IMR-90 (cell line): ENCODE measurements at regions not wholly inside any gene's neighbourhood (a gene's known extent, or its start where the extent isn't known, plus 50 kb on each side); places are given as distances from the start of the nearest gene placed in this dataset.

Source experiments
- ATAC-seq: fragments of 200-7000 bp; cut with Tn5 transposase; 2 replicates; pipeline ENCODE4 v1.9.1; 2020; ENCODE audit warnings: low read depth, mild to moderate bottlenecking, moderate library complexity
- BruUV-seq: library from RNA; stranded (reverse); fragments of 400-500 nt; replicated peaks from 2 replicates; lab custom pipeline; 2021; lab: Mats Ljungman, UMichigan
- CTCF ChIA-PET: fragments of 300-600 bp; formaldehyde crosslinking; extraction: SDS; loops from one replicate; lab custom pipeline; 2021; ENCODE audit warnings: antibody characterized with exemption; lab: Yijun Ruan, JAX
- POLR2A ChIA-PET: fragments of 300-600 bp; sonication (Branson Sonifier 250); formaldehyde crosslinking; loops from one replicate; lab custom pipeline; 2022; ENCODE audit warnings: antibody characterized with exemption; ENCODE audit not compliant: unreplicated experiment; lab: Charles Lee
- DNase-seq: peaks from one replicate; pipeline ENCODE4 v3.0.0; 2013
- H2AFZ ChIP-seq: replicated peaks from 2 replicates; pipeline ENCODE3; 2013; ENCODE audit warnings: low read length, mild to moderate bottlenecking; ENCODE audit not compliant: poor library complexity
- H2AK5ac ChIP-seq: 2 replicates; pipeline ENCODE4 v1.6.1; 2013; ENCODE audit warnings: low read depth, low read length, inconsistent platforms
- H2AK9ac ChIP-seq: replicated peaks from 2 replicates; pipeline ENCODE3; 2013; ENCODE audit warnings: mild to moderate bottlenecking, low read depth, low read length, moderate library complexity; ENCODE audit not compliant: poor library complexity
- H2BK120ac ChIP-seq: 2 replicates; pipeline ENCODE4 v1.6.1; 2013; ENCODE audit warnings: low read depth, low read length, inconsistent platforms
- H2BK15ac ChIP-seq: 3 replicates; pipeline ENCODE4 v1.6.1; 2013; ENCODE audit warnings: low read depth, low read length, inconsistent platforms
- H2BK20ac ChIP-seq: 2 replicates; pipeline ENCODE4 v1.6.1; 2013; ENCODE audit warnings: low read depth, mild to moderate bottlenecking, inconsistent platforms, low read length, moderate library complexity
- H2BK5ac ChIP-seq: 2 replicates; pipeline ENCODE4 v1.6.1; 2013; ENCODE audit warnings: mild to moderate bottlenecking, low read depth, low read length, inconsistent platforms; ENCODE audit not compliant: poor library complexity, severe bottlenecking
- H3K14ac ChIP-seq: replicated peaks from 2 replicates; pipeline ENCODE4 v1.6.1; 2013; ENCODE audit warnings: low read depth, low read length, inconsistent platforms
- H3K18ac ChIP-seq: 2 replicates; pipeline ENCODE4 v1.6.1; 2013; ENCODE audit warnings: low read depth, low read length, control low read depth
- H3K23ac ChIP-seq: 2 replicates; pipeline ENCODE4 v1.6.1; 2013; ENCODE audit warnings: low read depth, low read length, inconsistent platforms
- H3K27ac ChIP-seq: 2 replicates; pipeline ENCODE4 v1.5.1; 2013; ENCODE audit warnings: mild to moderate bottlenecking, control low read depth, low read length; ENCODE audit not compliant: insufficient read depth
- H3K27me3 ChIP-seq: 2 replicates; pipeline ENCODE4 v1.6.1; 2013; ENCODE audit warnings: low read length; ENCODE audit not compliant: control insufficient read depth, insufficient read depth
- H3K36me3 ChIP-seq: 2 replicates; pipeline ENCODE4 v1.6.1; 2013; ENCODE audit warnings: low read length, mixed read lengths; ENCODE audit not compliant: control insufficient read depth, insufficient read depth
- H3K4ac ChIP-seq: 2 replicates; pipeline ENCODE4 v1.6.1; 2013; ENCODE audit warnings: low read depth, low read length, inconsistent platforms
- H3K4me1 ChIP-seq: 2 replicates; pipeline ENCODE4 v1.6.1; 2013; ENCODE audit warnings: low read length, mixed read lengths; ENCODE audit not compliant: control insufficient read depth, insufficient read depth
- H3K4me2 ChIP-seq: 2 replicates; pipeline ENCODE4 v1.6.1; 2013; ENCODE audit warnings: low read depth, mild to moderate bottlenecking, control low read depth, low read length, moderate library complexity
- H3K4me3 ChIP-seq: 2 replicates; pipeline ENCODE4 v1.5.1; 2013; ENCODE audit warnings: low read depth, mild to moderate bottlenecking, control low read depth, low read length, moderate library complexity; ENCODE audit not compliant: insufficient read depth
- H3K56ac ChIP-seq: 2 replicates; pipeline ENCODE4 v1.6.1; 2013; ENCODE audit warnings: low read length, inconsistent platforms; ENCODE audit not compliant: insufficient read depth; ENCODE audit errors: extremely low read depth
- H3K79me1 ChIP-seq, 2 experiments: 2 replicates each; pipeline ENCODE4 v1.6.1; 2013; ENCODE audit warnings: low read length in 2 of 2, inconsistent platforms in 1 of 2, low read depth in 1 of 2
- H3K9ac ChIP-seq: 2 replicates; pipeline ENCODE4 v1.6.1; 2013; ENCODE audit warnings: low read depth, low read length, control low read depth
- H3K9me1 ChIP-seq: 2 replicates; pipeline ENCODE4 v1.6.1; 2013; ENCODE audit warnings: low read length, inconsistent platforms; ENCODE audit not compliant: insufficient read depth
- H3K9me3 ChIP-seq: 2 replicates; pipeline ENCODE4 v1.6.1; 2013; ENCODE audit warnings: low read length; ENCODE audit not compliant: control insufficient read depth, insufficient read depth
- H4K20me1 ChIP-seq: 2 replicates; pipeline ENCODE4 v1.6.1; 2013; ENCODE audit warnings: low read length, inconsistent platforms; ENCODE audit not compliant: insufficient read depth
- H4K5ac ChIP-seq: 2 replicates; pipeline ENCODE4 v1.6.1; 2013; ENCODE audit warnings: mild to moderate bottlenecking, low read depth, low read length, control low read depth
- H4K8ac ChIP-seq, 2 experiments: 2 replicates each; pipeline ENCODE4 v1.6.1; 2013; ENCODE audit warnings: low read depth in 2 of 2, low read length in 2 of 2, control low read depth in 1 of 2, inconsistent platforms in 1 of 2
- H4K91ac ChIP-seq: 2 replicates; pipeline ENCODE4 v1.6.1; 2013; ENCODE audit warnings: low read depth, low read length, inconsistent platforms; ENCODE audit not compliant: insufficient read depth
- BHLHE40 ChIP-seq: fragments of 150-350 bp; IDR thresholded peaks from 2 replicates; pipeline ENCODE4 v1.6.1; 2016; ENCODE audit warnings: mild to moderate bottlenecking, low read depth, low read length
- CEBPB ChIP-seq: IDR thresholded peaks from 2 replicates; pipeline ENCODE4 v1.6.1; 2012; ENCODE audit warnings: low read depth, low read length, improper control_type of control experiment
- CHD1 ChIP-seq: IDR thresholded peaks from 2 replicates; pipeline ENCODE4 v1.6.1; 2012; ENCODE audit warnings: low read depth, low read length, improper control_type of control experiment
- FOS ChIP-seq: fragments of 150-350 bp; IDR thresholded peaks from 2 replicates; pipeline ENCODE4 v1.6.1; 2016; ENCODE audit warnings: low read depth, low read length
- MAFK ChIP-seq: IDR thresholded peaks from 2 replicates; pipeline ENCODE4 v1.6.1; 2012; ENCODE audit warnings: low read depth, low read length, improper control_type of control experiment
- MAZ ChIP-seq: IDR thresholded peaks from 2 replicates; pipeline ENCODE4 v1.6.1; 2012; ENCODE audit warnings: low read depth, mild to moderate bottlenecking, low read length, improper control_type of control experiment, moderate library complexity, borderline replicate concordance
- MXI1 ChIP-seq: IDR thresholded peaks from 2 replicates; pipeline ENCODE4 v1.6.1; 2012; ENCODE audit warnings: low read depth, mild to moderate bottlenecking, low read length, moderate library complexity, borderline replicate concordance
- NFE2L2 ChIP-seq: fragments of 150-350 bp; IDR thresholded peaks from 2 replicates; pipeline ENCODE4 v1.6.1; 2016; ENCODE audit warnings: low read depth, mild to moderate bottlenecking, low read length
- POLR2A ChIP-seq: IDR thresholded peaks from 2 replicates; pipeline ENCODE4 v1.6.1; 2012; ENCODE audit warnings: mild to moderate bottlenecking, low read depth, low read length
- RAD21 ChIP-seq: IDR thresholded peaks from 2 replicates; pipeline ENCODE4 v1.6.1; 2012; ENCODE audit warnings: low read length, improper control_type of control experiment
- RCOR1 ChIP-seq: IDR thresholded peaks from 2 replicates; pipeline ENCODE4 v1.6.1; 2012; ENCODE audit warnings: mild to moderate bottlenecking, low read length, improper control_type of control experiment; ENCODE audit not compliant: insufficient replicate concordance
- RFX5 ChIP-seq: IDR thresholded peaks from 2 replicates; pipeline ENCODE4 v1.8.0; 2012; ENCODE audit warnings: low read depth, mild to moderate bottlenecking, low read length, moderate library complexity
- SMC3 ChIP-seq: fragments of 150-350 bp; IDR thresholded peaks from 2 replicates; pipeline ENCODE4 v1.6.1; 2016; ENCODE audit warnings: low read depth, mild to moderate bottlenecking, antibody characterized with exemption, low read length, moderate library complexity
- WGBS, 2 experiments: methylation state at CpG; one replicate each; pipeline versions ENCODE4 v1.1.5 to v1.1.7; 2013; ENCODE audit warnings: missing lambda C conversion rate in 2 of 2; ENCODE audit not compliant: insufficient read length in 1 of 2; ENCODE audit errors: extremely low coverage in 2 of 2; 5-methylcytosine and 5-hydroxymethylcytosine counted together
- dilution Hi-C: fragments of 300-500 bp; cut with HindIII; formaldehyde crosslinking; loops from one replicate; pipeline ENCODE4 v1.14.3; 2018; ENCODE audit warnings: low sequenced_read_pairs; ENCODE audit not compliant: unreplicated experiment
- in situ Hi-C: fragments of 300-500 bp; cut with MboI; formaldehyde crosslinking; loops from 3 replicates; pipeline ENCODE4 v1.14.3; 2019; ENCODE audit warnings: low sequenced_read_pairs, inconsistent platforms, mixed read lengths
- intact Hi-C: fragments of 100-400 bp; cut with micrococcal nuclease; formaldehyde crosslinking; loops from 2 replicates; pipeline ENCODE4 v1.10.0; 2022
- TF ChIP-seq, protein P1 (sequence below): fragments of 150-350 bp; IDR thresholded peaks from 2 replicates; pipeline ENCODE4 v1.6.1; 2016; ENCODE audit warnings: low read depth, mild to moderate bottlenecking, low read length, moderate library complexity, borderline replicate concordance
- TF ChIP-seq, protein P2 (sequence below): fragments of 150-350 bp; IDR thresholded peaks from 2 replicates; pipeline ENCODE4 v1.6.1; 2017; ENCODE audit warnings: mild to moderate bottlenecking, antibody characterized with exemption, low read length, low read depth
- TF ChIP-seq, protein P3 (sequence below): conservative IDR thresholded peaks from 2 replicates; pipeline ENCODE4 v1.5.1; 2012; ENCODE audit warnings: mild to moderate bottlenecking, low read depth, low read length, improper control_type of control experiment

DNA sequence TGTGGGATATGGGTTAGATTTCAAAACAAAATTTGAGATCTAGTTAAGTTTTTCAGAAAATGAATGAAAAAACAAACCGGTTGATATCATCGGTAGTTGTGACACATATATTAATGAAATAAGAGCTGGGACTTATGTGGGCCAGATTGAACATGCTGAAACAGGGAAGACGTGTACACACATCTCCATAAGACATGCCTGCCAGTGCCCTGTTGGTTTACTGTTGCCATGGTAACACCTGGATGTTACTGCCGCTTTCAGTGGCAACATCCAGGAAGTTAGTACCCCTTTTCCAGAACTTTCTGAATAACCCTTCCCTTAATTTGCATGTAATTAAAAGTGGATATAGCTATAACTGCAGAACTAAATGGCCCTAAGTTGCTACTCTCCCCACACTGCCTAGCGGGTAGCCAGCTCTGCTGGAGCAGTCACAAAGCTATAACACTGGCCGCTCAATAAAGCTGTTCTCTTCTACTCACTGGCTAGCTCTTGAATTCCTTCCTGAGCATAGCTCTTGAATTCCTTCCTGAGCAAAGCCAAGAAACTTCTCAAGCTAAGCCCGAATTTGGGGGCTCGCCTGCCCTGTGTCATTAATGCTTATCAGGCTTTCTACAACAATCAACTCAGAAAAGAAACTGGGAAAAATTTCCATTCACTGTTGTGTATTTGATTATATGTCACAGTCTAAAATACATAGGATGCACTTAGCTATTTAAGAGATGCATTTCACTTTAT is 776.3 kb upstream of the CDH7 start:
- Histone ChIP-seq H3K18ac (no peak overlapping the region), H2AFZ (no peak overlapping the region), H3K9me1 (no peaks in the 10 kb centered on the region), H2AK5ac (no peak overlapping the region), H3K23ac (no peak overlapping the region), H2BK5ac (no peak overlapping the region), H4K5ac (no peak overlapping the region), H3K27me3 (no peaks in the 10 kb centered on the region), H3K36me3 (no peaks in the 10 kb centered on the region), H3K4ac (no peak overlapping the region), H3K79me1 (no peaks in the 10 kb centered on the region), H3K4me3 (no peak overlapping the region), H3K27ac (no peak overlapping the region), H2BK120ac (no peak overlapping the region), H3K4me1 (no peaks in the 10 kb centered on the region), H3K14ac (no peak overlapping the region), H3K4me2 (no peak overlapping the region), H4K20me1 (no peaks in the 10 kb centered on the region), H4K8ac (no peak overlapping the region), H4K91ac (no peak overlapping the region), H2BK15ac (no peak overlapping the region), H2AK9ac (no peak overlapping the region), H2BK20ac (no peak overlapping the region), H3K9me3 (no peaks in the 10 kb centered on the region; the same call in 1 of the 2 replicates), H3K9ac (no peak overlapping the region), H3K56ac (no peak overlapping the region)
- no TSS peak for BruUV-seq
- no peak for ATAC-seq
- DNase-seq = no peak
- in situ Hi-C loops (no loop called here), intact Hi-C loops (no loop called here), dilution Hi-C loops (no loop called here)
- ChIA-PET POLR2A (no interaction called here), CTCF (no interaction called here)
- TF ChIP-seq NFE2L2 (no peak), FOS (no peak), BHLHE40 (no peak), CHD1 (no peak), RCOR1 (no peak), MAFK (no peak), RFX5 (no peak), MAZ (no peak), POLR2A (no peak), SMC3 (no peak), MXI1 (no peak), CEBPB (no peak), RAD21 (no peak)
- TF ChIP-seq, protein P1, sequence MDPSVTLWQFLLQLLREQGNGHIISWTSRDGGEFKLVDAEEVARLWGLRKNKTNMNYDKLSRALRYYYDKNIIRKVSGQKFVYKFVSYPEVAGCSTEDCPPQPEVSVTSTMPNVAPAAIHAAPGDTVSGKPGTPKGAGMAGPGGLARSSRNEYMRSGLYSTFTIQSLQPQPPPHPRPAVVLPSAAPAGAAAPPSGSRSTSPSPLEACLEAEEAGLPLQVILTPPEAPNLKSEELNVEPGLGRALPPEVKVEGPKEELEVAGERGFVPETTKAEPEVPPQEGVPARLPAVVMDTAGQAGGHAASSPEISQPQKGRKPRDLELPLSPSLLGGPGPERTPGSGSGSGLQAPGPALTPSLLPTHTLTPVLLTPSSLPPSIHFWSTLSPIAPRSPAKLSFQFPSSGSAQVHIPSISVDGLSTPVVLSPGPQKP = no peak
- TF ChIP-seq, protein P2, sequence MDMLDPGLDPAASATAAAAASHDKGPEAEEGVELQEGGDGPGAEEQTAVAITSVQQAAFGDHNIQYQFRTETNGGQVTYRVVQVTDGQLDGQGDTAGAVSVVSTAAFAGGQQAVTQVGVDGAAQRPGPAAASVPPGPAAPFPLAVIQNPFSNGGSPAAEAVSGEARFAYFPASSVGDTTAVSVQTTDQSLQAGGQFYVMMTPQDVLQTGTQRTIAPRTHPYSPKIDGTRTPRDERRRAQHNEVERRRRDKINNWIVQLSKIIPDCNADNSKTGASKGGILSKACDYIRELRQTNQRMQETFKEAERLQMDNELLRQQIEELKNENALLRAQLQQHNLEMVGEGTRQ = no peak
- TF ChIP-seq, protein P3, sequence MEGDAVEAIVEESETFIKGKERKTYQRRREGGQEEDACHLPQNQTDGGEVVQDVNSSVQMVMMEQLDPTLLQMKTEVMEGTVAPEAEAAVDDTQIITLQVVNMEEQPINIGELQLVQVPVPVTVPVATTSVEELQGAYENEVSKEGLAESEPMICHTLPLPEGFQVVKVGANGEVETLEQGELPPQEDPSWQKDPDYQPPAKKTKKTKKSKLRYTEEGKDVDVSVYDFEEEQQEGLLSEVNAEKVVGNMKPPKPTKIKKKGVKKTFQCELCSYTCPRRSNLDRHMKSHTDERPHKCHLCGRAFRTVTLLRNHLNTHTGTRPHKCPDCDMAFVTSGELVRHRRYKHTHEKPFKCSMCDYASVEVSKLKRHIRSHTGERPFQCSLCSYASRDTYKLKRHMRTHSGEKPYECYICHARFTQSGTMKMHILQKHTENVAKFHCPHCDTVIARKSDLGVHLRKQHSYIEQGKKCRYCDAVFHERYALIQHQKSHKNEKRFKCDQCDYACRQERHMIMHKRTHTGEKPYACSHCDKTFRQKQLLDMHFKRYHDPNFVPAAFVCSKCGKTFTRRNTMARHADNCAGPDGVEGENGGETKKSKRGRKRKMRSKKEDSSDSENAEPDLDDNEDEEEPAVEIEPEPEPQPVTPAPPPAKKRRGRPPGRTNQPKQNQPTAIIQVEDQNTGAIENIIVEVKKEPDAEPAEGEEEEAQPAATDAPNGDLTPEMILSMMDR = no peak
- no CpG with 5 or more reads among the region's 8 CpGs for WGBS, 2 experiments
